Ovary (tissue), 3 donors: ENCODE measurements at regions not wholly inside any gene's neighbourhood (a gene's known extent, or its start where the extent isn't known, plus 50 kb on each side); places are given as distances from the start of the nearest gene placed in this dataset.

Experiments used
- EP300 ChIP-seq: sonication (generic); formaldehyde crosslinking; IDR thresholded peaks from one replicate; pipeline ENCODE4 v1.6.1; 2017; ENCODE audit warnings: antibody characterized with exemption
- TF ChIP-seq, protein P1 (sequence below), 3 donors: fragments of 450-650 bp in 2 of 3; fragments of 200-600 bp in 1 of 3; IDR thresholded peaks; one replicate each; pipeline versions ENCODE4 v1.5.1 to v1.8.0; 2016 to 2022; ENCODE audit warnings: antibody characterized with exemption in 3 of 3, mild to moderate bottlenecking in 1 of 3
- donor health status: DM: no; HTN: no; CAD: no.

DNA sequence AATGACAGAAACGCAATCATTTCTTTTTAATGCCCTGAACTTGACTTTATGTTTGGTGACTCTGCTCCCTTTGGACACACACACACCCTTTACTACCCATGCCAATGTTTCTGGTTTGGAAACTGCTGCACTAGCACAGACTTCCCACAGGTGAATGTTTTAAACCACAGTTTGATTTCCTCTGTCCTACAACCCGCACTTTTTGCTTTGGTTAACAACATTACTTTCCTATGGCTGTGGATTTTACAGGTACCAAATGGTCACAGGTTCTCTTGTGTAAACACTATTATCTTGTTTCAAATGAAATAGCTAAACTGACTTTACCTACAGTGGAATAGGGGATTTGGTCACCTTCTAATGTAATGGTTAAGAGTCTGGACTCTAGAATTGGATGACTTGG lies 51.5 kb upstream of the ZNF644 start:
- TF ChIP-seq, protein P1, sequence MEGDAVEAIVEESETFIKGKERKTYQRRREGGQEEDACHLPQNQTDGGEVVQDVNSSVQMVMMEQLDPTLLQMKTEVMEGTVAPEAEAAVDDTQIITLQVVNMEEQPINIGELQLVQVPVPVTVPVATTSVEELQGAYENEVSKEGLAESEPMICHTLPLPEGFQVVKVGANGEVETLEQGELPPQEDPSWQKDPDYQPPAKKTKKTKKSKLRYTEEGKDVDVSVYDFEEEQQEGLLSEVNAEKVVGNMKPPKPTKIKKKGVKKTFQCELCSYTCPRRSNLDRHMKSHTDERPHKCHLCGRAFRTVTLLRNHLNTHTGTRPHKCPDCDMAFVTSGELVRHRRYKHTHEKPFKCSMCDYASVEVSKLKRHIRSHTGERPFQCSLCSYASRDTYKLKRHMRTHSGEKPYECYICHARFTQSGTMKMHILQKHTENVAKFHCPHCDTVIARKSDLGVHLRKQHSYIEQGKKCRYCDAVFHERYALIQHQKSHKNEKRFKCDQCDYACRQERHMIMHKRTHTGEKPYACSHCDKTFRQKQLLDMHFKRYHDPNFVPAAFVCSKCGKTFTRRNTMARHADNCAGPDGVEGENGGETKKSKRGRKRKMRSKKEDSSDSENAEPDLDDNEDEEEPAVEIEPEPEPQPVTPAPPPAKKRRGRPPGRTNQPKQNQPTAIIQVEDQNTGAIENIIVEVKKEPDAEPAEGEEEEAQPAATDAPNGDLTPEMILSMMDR (IDR thresholded peaks at IDR 0.05) = no peak
- no peak for TF ChIP-seq EP300
